Brain microvascular endothelial cell (primary cell): ENCODE measurements at regions not wholly inside any gene's neighbourhood (a gene's known extent, or its start where the extent isn't known, plus 50 kb on each side); places are given as distances from the start of the nearest gene placed in this dataset.
"Not testable (repeated sequence)": the region's sequence is repeated elsewhere in the genome, so short reads cannot be mapped to it uniquely, and the experiment has no call there.

ENCODE experiments used
- DNase-seq: peaks from one replicate; pipeline ENCODE4 v3.0.0-alpha.2; 2020
- H3K27ac ChIP-seq: fragments of 250-450 bp; sonication (Bioruptor Pico); 2 replicates; pipeline ENCODE4 v1.5.1; 2020; ENCODE audit warnings: mild to moderate bottlenecking, moderate library complexity
- H3K27me3 ChIP-seq: fragments of 250-450 bp; sonication (Bioruptor Pico); replicated peaks from 2 replicates; pipeline ENCODE4 v1.5.1; 2020; ENCODE audit warnings: mild to moderate bottlenecking
- H3K36me3 ChIP-seq: fragments of 250-450 bp; sonication (Bioruptor Pico); replicated peaks from 2 replicates; pipeline ENCODE4 v1.5.1; 2020; ENCODE audit warnings: mild to moderate bottlenecking
- H3K4me3 ChIP-seq: 2 replicates; pipeline ENCODE4 v1.5.1; 2011; ENCODE audit warnings: low read depth, mild to moderate bottlenecking, control low read depth, low read length, moderate library complexity
- CTCF ChIP-seq: IDR thresholded peaks from 2 replicates; pipeline ENCODE4 v1.5.1; 2011; ENCODE audit warnings: low read depth, mild to moderate bottlenecking, moderate library complexity, low read length, control low read depth, inconsistent platforms; ENCODE audit errors: missing control alignments
- in situ Hi-C: cut with HindIII; loops from 2 replicates; pipeline ENCODE4 v1.10.0; 2017; ENCODE audit warnings: low sequenced_read_pairs, low pct_ligation_motif_present

- Histone ChIP-seq H3K27ac (no peak overlapping the region), H3K4me3 (no peak overlapping the region), H3K36me3 (no peaks in the 10 kb centered on the region), H3K27me3 (no peaks in the 10 kb centered on the region)
- TF ChIP-seq CTCF: no peak
- no peak for DNase-seq
- in situ Hi-C loops: no loop called here
These were observed 91.9 kb upstream of the PRR23C start for GRCh38 chr3:139136469-139137202.

- H3K27me3 ChIP-seq: no peaks in the 10 kb centered on the region
- no peak overlapping the region for H3K4me3 ChIP-seq
- H3K36me3 ChIP-seq: no peaks in the 10 kb centered on the region
- no peak for DNase-seq
- in situ Hi-C loops: no loop called here
- TF ChIP-seq CTCF: no peak
- no peak overlapping the region for H3K27ac ChIP-seq
These were observed 95.9 kb upstream of the PRR23C start for GRCh38 chr3:139140553-139140952.

- H3K4me3 ChIP-seq, DNase-seq, H3K27ac ChIP-seq, H3K36me3 ChIP-seq, in situ Hi-C loops, H3K27me3 ChIP-seq: not testable (repeated sequence)
These were observed 101.3 kb upstream of the PRR23C start for GRCh38 chr3:139145980-139146379.

GRCh38 chr3:139151530-139151929 is 106.8 kb upstream of the PRR23C start:
- no peaks in the 10 kb centered on the region for H3K27me3 ChIP-seq
- in situ Hi-C loops: no loop called here
- H3K36me3 ChIP-seq: no peaks in the 10 kb centered on the region
- H3K27ac ChIP-seq: no peak overlapping the region
- no peak overlapping the region for H3K4me3 ChIP-seq
- no peak for TF ChIP-seq CTCF
- DNase-seq: no peak

GRCh38 chr3:139153434-139153833 is 108.7 kb upstream of the PRR23C start:
- in situ Hi-C loops, DNase-seq, H3K27me3 ChIP-seq, H3K36me3 ChIP-seq, H3K27ac ChIP-seq, H3K4me3 ChIP-seq: not testable (repeated sequence)

GRCh38 chr3:139157161-139157932 is 112.7 kb upstream of the PRR23C start:
- no peak for DNase-seq
- H3K27me3 ChIP-seq: no peaks in the 10 kb centered on the region
- in situ Hi-C loops: no loop called here
- no peak overlapping the region for H3K27ac ChIP-seq
- no peak overlapping the region for H3K4me3 ChIP-seq
- H3K36me3 ChIP-seq: no peaks in the 10 kb centered on the region
- TF ChIP-seq CTCF: no peak
